MCF 10A (cell line): ENCODE measurements at regions not wholly inside any gene's neighbourhood (a gene's known extent, or its start where the extent isn't known, plus 50 kb on each side); places are given as distances from the start of the nearest gene placed in this dataset.

Experiments
- BruUV-seq: library from RNA; stranded (reverse); fragments of 400-500 nt; replicated peaks from 2 replicates; lab custom pipeline; 2021; lab: Mats Ljungman, UMichigan
- CTCF ChIA-PET: fragments of 300-600 bp; sonication (Branson Sonifier 250); formaldehyde crosslinking; extraction: SDS; loops from one replicate; lab custom pipeline; 2021; ENCODE audit warnings: antibody characterized with exemption, inconsistent platforms; lab: Yijun Ruan, JAX
- POLR2A ChIA-PET: fragments of 300-600, 350-650 bp; sonication (Branson Sonifier 250); formaldehyde crosslinking; extraction: SDS; loops from one replicate; lab custom pipeline; 2020; ENCODE audit warnings: antibody characterized with exemption, inconsistent platforms; lab: Yijun Ruan, JAX
- DNase-seq: peaks from one replicate; pipeline ENCODE4 v3.0.0-alpha.2; 2018; ENCODE audit not compliant: unreplicated experiment
- H3K27ac Mint-ChIP-seq: one replicate; pipeline ENCODE4 v1.8.0; 2022; ENCODE audit warnings: mild to moderate bottlenecking, low read depth, mixed read lengths; ENCODE audit not compliant: unreplicated experiment
- H3K27me3 Mint-ChIP-seq: one replicate; pipeline ENCODE4 v1.8.0; 2022; ENCODE audit warnings: mixed read lengths; ENCODE audit not compliant: insufficient read depth, unreplicated experiment
- H3K36me3 Mint-ChIP-seq: one replicate; pipeline ENCODE4 v1.8.0; 2022; ENCODE audit warnings: mild to moderate bottlenecking, moderate library complexity, mixed read lengths; ENCODE audit not compliant: insufficient read depth, unreplicated experiment
- H3K4me1 Mint-ChIP-seq: one replicate; pipeline ENCODE4 v1.8.0; 2022; ENCODE audit warnings: mixed read lengths; ENCODE audit not compliant: insufficient read depth, unreplicated experiment
- H3K4me3 Mint-ChIP-seq: one replicate; pipeline ENCODE4 v1.8.0; 2022; ENCODE audit warnings: mild to moderate bottlenecking, moderate library complexity, mixed read lengths; ENCODE audit not compliant: unreplicated experiment
- H3K9me3 Mint-ChIP-seq: one replicate; pipeline ENCODE4 v1.8.0; 2022; ENCODE audit warnings: mixed read lengths; ENCODE audit not compliant: unreplicated experiment
- intact Hi-C: fragments of 100-400 bp; cut with micrococcal nuclease; formaldehyde crosslinking; loops from 2 replicates; pipeline ENCODE4 v1.14.1; 2022
- TF ChIP-seq, protein P1 (sequence below): fragments of 200-600 bp; IDR thresholded peaks from one replicate; pipeline ENCODE4 v1.8.0; 2022; ENCODE audit warnings: antibody characterized with exemption, mild to moderate bottlenecking; ENCODE audit not compliant: unreplicated experiment

DNA sequence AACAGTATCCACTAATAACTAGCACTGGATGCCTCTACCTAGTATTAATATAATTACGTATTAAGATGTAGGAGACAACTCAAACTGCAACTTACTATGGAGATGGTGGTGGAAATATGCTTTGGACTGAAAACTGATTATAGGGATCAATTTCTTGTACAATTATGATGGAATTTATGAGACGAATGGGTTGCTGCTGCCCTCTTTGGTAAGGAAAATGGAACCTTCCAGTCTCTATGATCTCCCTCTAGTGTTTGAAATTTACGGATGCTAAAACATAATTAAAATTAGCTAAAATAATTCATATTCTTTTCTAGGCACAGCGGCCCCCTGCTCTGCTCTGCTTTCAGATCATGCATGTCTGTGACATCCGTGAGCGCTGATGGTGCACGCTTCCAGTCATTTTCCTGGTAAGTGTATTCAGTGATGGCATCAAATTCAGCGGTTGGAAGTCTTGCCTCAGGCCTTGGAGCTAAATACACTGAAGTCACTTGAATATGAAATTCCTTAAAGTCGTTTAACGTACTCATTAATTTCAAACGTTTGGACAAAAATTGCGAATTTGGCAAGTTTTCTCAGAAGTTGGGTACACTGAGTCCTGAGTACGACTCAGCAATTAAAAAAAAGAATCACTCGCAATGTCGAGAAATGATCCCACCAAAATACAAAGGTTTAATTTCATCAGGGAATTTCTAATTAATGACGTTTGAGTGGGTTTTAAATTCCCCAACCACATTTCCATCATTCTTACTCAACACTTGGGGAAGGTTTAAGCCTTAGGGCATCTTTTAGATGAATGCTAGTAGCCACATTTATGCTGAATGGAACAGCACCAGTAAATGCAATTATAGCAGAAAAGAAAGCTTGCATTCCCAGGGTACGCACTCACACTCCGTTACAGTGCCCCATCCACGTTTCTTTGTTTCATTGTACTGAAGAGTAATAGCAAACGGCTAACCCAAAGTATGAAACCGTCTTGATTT, 132.6 kb downstream of the NR2F2 start:
- CTCF ChIA-PET, result interaction anchor here (0.7 to 1.1 kb wide), 2 partner anchors 10 to 107 kb away, joined by 3 read pairs; no protein-coding TSS in a partner anchor
- Mint-ChIP-seq H3K27ac (no peak overlapping the region), H3K9me3 (no peaks in the 10 kb centered on the region), H3K4me1 (no peaks in the 10 kb centered on the region), H3K4me3 (no peak overlapping the region), H3K27me3 (peaks cover 73% of the 10 kb centered on the region), H3K36me3 (no peaks in the 10 kb centered on the region)
- TF ChIP-seq, protein P1, sequence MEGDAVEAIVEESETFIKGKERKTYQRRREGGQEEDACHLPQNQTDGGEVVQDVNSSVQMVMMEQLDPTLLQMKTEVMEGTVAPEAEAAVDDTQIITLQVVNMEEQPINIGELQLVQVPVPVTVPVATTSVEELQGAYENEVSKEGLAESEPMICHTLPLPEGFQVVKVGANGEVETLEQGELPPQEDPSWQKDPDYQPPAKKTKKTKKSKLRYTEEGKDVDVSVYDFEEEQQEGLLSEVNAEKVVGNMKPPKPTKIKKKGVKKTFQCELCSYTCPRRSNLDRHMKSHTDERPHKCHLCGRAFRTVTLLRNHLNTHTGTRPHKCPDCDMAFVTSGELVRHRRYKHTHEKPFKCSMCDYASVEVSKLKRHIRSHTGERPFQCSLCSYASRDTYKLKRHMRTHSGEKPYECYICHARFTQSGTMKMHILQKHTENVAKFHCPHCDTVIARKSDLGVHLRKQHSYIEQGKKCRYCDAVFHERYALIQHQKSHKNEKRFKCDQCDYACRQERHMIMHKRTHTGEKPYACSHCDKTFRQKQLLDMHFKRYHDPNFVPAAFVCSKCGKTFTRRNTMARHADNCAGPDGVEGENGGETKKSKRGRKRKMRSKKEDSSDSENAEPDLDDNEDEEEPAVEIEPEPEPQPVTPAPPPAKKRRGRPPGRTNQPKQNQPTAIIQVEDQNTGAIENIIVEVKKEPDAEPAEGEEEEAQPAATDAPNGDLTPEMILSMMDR, result peak; percentile 16
- POLR2A ChIA-PET, result interaction anchor here (0.7 kb wide), 1 partner anchor 59 kb away, joined by 3 read pairs; no protein-coding TSS in a partner anchor
- intact Hi-C loops, result no loop called here
- no TSS peak for BruUV-seq
- no peak for DNase-seq

GRCh38 chr15:96466389-96466947, 136.0 kb downstream of the NR2F2 start:
- no TSS peak for BruUV-seq
- Mint-ChIP-seq H3K4me1 (no peaks in the 10 kb centered on the region), H3K9me3 (no peaks in the 10 kb centered on the region), H3K36me3 (no peaks in the 10 kb centered on the region), H3K27ac (no peak overlapping the region), H3K27me3 (peaks cover 86% of the 10 kb centered on the region), H3K4me3 (no peak overlapping the region)
- intact Hi-C loops, result no loop called here
- no peak for DNase-seq
- TF ChIP-seq, protein P1, result no peak
- ChIA-PET POLR2A (no interaction called here), CTCF (no interaction called here)

GRCh38 chr15:96468036-96468435, 137.5 kb downstream of the NR2F2 start:
- no TSS peak for BruUV-seq
- no peaks in the 10 kb centered on the region for H3K4me1 Mint-ChIP-seq
- no peak overlapping the region for H3K4me3 Mint-ChIP-seq
- no peak for DNase-seq
- no peaks in the 10 kb centered on the region for H3K36me3 Mint-ChIP-seq
- POLR2A ChIA-PET, result no interaction called here
- CTCF ChIA-PET, result no interaction called here
- TF ChIP-seq, protein P1, result no peak
- intact Hi-C loops, result no loop called here
- H3K9me3 Mint-ChIP-seq, result no peaks in the 10 kb centered on the region
- H3K27me3 Mint-ChIP-seq, result peaks cover 100% of the 10 kb centered on the region
- no peak overlapping the region for H3K27ac Mint-ChIP-seq

DNA sequence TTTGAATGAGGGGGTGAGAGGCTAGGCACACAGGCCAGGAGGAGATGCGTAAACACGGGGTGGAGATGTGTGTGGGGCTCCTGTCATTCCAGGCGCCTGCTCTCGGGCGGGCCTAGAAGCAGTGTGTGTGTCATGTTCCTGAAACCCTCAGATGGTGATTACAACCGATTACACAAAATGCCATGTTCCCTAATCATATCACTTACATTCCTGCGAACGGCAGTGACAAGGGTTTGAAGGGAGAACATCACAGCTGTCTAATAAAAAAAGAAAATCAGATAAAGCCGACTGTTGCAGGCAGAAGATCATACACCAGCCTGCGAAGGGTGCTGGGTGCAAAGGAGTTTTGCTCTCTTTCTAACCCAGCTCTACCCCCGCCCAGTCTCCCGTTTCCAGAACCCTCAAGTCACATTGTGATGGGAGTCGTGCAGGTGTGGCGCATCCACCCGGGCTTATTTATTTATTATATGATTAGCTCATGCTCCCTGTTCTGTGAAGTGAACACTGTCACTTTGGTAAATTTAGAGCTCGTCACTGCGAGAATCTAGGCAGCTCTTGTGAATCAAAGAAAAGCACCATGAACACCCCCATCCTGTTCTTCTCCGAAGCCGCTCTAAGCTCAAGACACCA, 140.3 kb downstream of the NR2F2 start:
- no TSS peak for BruUV-seq
- CTCF ChIA-PET, result interaction anchor here (0.7 to 0.8 kb wide), 2 partner anchors 20 to 1054 kb away, joined by 3 to 4 read pairs; no protein-coding TSS in a partner anchor
- H3K27ac Mint-ChIP-seq, result no peak overlapping the region

More for the DNA sequence above, 140.3 kb downstream of the NR2F2 start:
- H3K36me3 Mint-ChIP-seq, result no peaks in the 10 kb centered on the region
- H3K27me3 Mint-ChIP-seq, result peaks cover 81% of the 10 kb centered on the region
- DNase-seq, result no peak
- H3K4me1 Mint-ChIP-seq, result no peaks in the 10 kb centered on the region
- TF ChIP-seq, protein P1, result no peak
- H3K9me3 Mint-ChIP-seq, result no peaks in the 10 kb centered on the region
- intact Hi-C loops, result no loop called here
- POLR2A ChIA-PET, result no interaction called here
- H3K4me3 Mint-ChIP-seq, result no peak overlapping the region
